Duodenal mucosa (tissue), 2 donors: ENCODE measurements at regions not wholly inside any gene's neighbourhood (a gene's known extent, or its start where the extent isn't known, plus 50 kb on each side); places are given as distances from the start of the nearest gene placed in this dataset.

ENCODE experiments used
- H3K27ac ChIP-seq: one replicate; pipeline ENCODE4 v1.7.0; 2013; ENCODE audit warnings: low read depth, low read length
- H3K27me3 ChIP-seq, 2 donors: one replicate each; pipeline ENCODE4 v1.7.0; 2013; ENCODE audit warnings: low read length in 2 of 2, control low read depth in 1 of 2; ENCODE audit not compliant: insufficient read depth in 2 of 2, control insufficient read depth in 1 of 2
- H3K36me3 ChIP-seq, 2 donors: one replicate each; pipeline ENCODE4 v1.7.0; 2013; ENCODE audit warnings: low read length in 2 of 2, control low read depth in 1 of 2; ENCODE audit not compliant: insufficient read depth in 2 of 2, control insufficient read depth in 1 of 2
- H3K4me1 ChIP-seq, 2 donors: one replicate each; pipeline ENCODE4 v1.7.0; 2013; ENCODE audit warnings: low read length in 2 of 2, control low read depth in 1 of 2; ENCODE audit not compliant: insufficient read depth in 2 of 2, control insufficient read depth in 1 of 2
- H3K4me3 ChIP-seq, 2 donors: one replicate each; pipeline ENCODE4 v1.7.0; 2013; ENCODE audit warnings: low read length in 2 of 2, low read depth in 1 of 2
- H3K9ac ChIP-seq, 2 donors: one replicate each; pipeline ENCODE4 v1.7.0; 2013; ENCODE audit warnings: low read length in 2 of 2, low read depth in 1 of 2
- H3K9me3 ChIP-seq, 2 donors: one replicate each; pipeline ENCODE4 v1.7.0; 2013; ENCODE audit warnings: low read length in 2 of 2, control low read depth in 1 of 2; ENCODE audit not compliant: control insufficient read depth in 1 of 2

GRCh38 chr16:65525707-65526106 is 403.8 kb upstream of the CDH11 start:
- no peaks in the 10 kb centered on the region for H3K4me1 ChIP-seq
- no peak overlapping the region for H3K27ac ChIP-seq
- peaks cover 0 to 1% of the 10 kb centered on the region in 2 donors for H3K9me3 ChIP-seq
- no peak overlapping the region for H3K9ac ChIP-seq
- no peaks in the 10 kb centered on the region for H3K36me3 ChIP-seq
- no peak overlapping the region for H3K4me3 ChIP-seq
- no peaks in the 10 kb centered on the region for H3K27me3 ChIP-seq

- H3K9ac ChIP-seq = no peak overlapping the region
- no peaks in the 10 kb centered on the region for H3K36me3 ChIP-seq
- no peaks in the 10 kb centered on the region for H3K4me1 ChIP-seq
- H3K9me3 ChIP-seq = no peaks in the 10 kb centered on the region
- H3K4me3 ChIP-seq = no peak overlapping the region
- H3K27me3 ChIP-seq = no peaks in the 10 kb centered on the region
- H3K27ac ChIP-seq = no peak overlapping the region
Measured at GRCh38 chr16:65524997-65525396, 403.1 kb upstream of the CDH11 start.

GRCh38 chr16:65524231-65524630 is 402.4 kb upstream of the CDH11 start:
- Histone ChIP-seq H3K4me3 (no peak overlapping the region), H3K36me3 (no peaks in the 10 kb centered on the region), H3K27ac (no peak overlapping the region), H3K27me3 (no peaks in the 10 kb centered on the region), H3K9ac (no peak overlapping the region), H3K4me1 (no peaks in the 10 kb centered on the region), H3K9me3 (no peaks in the 10 kb centered on the region)

GRCh38 chr16:65523283-65523944 is 401.6 kb upstream of the CDH11 start:
- Histone ChIP-seq H3K27me3 (no peaks in the 10 kb centered on the region), H3K27ac (no peak overlapping the region), H3K9me3 (no peaks in the 10 kb centered on the region), H3K36me3 (no peaks in the 10 kb centered on the region), H3K9ac (no peak overlapping the region), H3K4me1 (no peaks in the 10 kb centered on the region), H3K4me3 (no peak overlapping the region)

GRCh38 chr16:65522412-65522811 is 400.5 kb upstream of the CDH11 start:
- no peak overlapping the region for H3K27ac ChIP-seq
- no peaks in the 10 kb centered on the region for H3K9me3 ChIP-seq
- no peak overlapping the region for H3K9ac ChIP-seq
- H3K4me1 ChIP-seq = no peaks in the 10 kb centered on the region
- no peaks in the 10 kb centered on the region for H3K27me3 ChIP-seq
- H3K4me3 ChIP-seq = no peak overlapping the region
- H3K36me3 ChIP-seq = no peaks in the 10 kb centered on the region

GRCh38 chr16:65521633-65522328 is 399.9 kb upstream of the CDH11 start:
- Histone ChIP-seq H3K9me3 (no peaks in the 10 kb centered on the region), H3K9ac (no peak overlapping the region), H3K4me3 (no peak overlapping the region), H3K4me1 (no peaks in the 10 kb centered on the region), H3K36me3 (no peaks in the 10 kb centered on the region), H3K27ac (no peak overlapping the region), H3K27me3 (no peaks in the 10 kb centered on the region)

- Histone ChIP-seq H3K9me3 (peaks cover 0 to 3% of the 10 kb centered on the region in 2 donors), H3K4me1 (no peaks in the 10 kb centered on the region), H3K36me3 (no peaks in the 10 kb centered on the region), H3K4me3 (no peak overlapping the region), H3K27me3 (no peaks in the 10 kb centered on the region), H3K9ac (no peak overlapping the region), H3K27ac (no peak overlapping the region)
Measured at GRCh38 chr16:65519402-65519801, 397.5 kb upstream of the CDH11 start.

- no peaks in the 10 kb centered on the region for H3K4me1 ChIP-seq
- H3K36me3 ChIP-seq = no peaks in the 10 kb centered on the region
- H3K27me3 ChIP-seq = no peaks in the 10 kb centered on the region
- H3K4me3 ChIP-seq = no peak overlapping the region
- no peak overlapping the region for H3K9ac ChIP-seq
- H3K9me3 ChIP-seq = peaks cover 0 to 3% of the 10 kb centered on the region in 2 donors
- no peak overlapping the region for H3K27ac ChIP-seq
Measured at GRCh38 chr16:65515193-65515592, 393.3 kb upstream of the CDH11 start.

GRCh38 chr16:65510850-65511249 is 389.0 kb upstream of the CDH11 start:
- Histone ChIP-seq H3K27ac (no peak overlapping the region), H3K27me3 (no peaks in the 10 kb centered on the region), H3K9me3 (peaks cover 3 to 8% of the 10 kb centered on the region in 2 donors), H3K4me1 (no peaks in the 10 kb centered on the region), H3K9ac (no peak overlapping the region), H3K36me3 (no peaks in the 10 kb centered on the region), H3K4me3 (no peak overlapping the region)

- Histone ChIP-seq H3K36me3 (no peaks in the 10 kb centered on the region), H3K27ac (no peak overlapping the region), H3K4me1 (no peaks in the 10 kb centered on the region), H3K27me3 (no peaks in the 10 kb centered on the region), H3K4me3 (no peak overlapping the region), H3K9me3 (peaks cover 3 to 8% of the 10 kb centered on the region in 2 donors), H3K9ac (no peak overlapping the region)
Measured at GRCh38 chr16:65510241-65510640, 388.4 kb upstream of the CDH11 start.
